Thoracic aorta (tissue), 2 donors: ENCODE measurements at regions not wholly inside any gene's neighbourhood (a gene's known extent, or its start where the extent isn't known, plus 50 kb on each side); places are given as distances from the start of the nearest gene placed in this dataset.

Experiments used
- ATAC-seq: fragments of 150-250 bp; one replicate; pipeline ENCODE4 v1.8.0; 2017; ENCODE audit warnings: low read depth; ENCODE audit not compliant: insufficient number of reproducible peaks, low FRiP score
- DNase-seq: peaks from one replicate; pipeline ENCODE4 v3.0.0-alpha.2; 2020; ENCODE audit warnings: low spot score
- H3K27ac ChIP-seq, 2 donors: fragments of 200-600 bp; sonication (generic); 1 replicate in 1 of 2; 2 replicates in 1 of 2; pipeline ENCODE4 v1.5.1; 2016; ENCODE audit warnings: mild to moderate bottlenecking in 2 of 2, moderate library complexity in 2 of 2
- H3K27me3 ChIP-seq: fragments of 200-600 bp; sonication (generic); replicated peaks from 2 replicates; pipeline ENCODE4 v1.6.0; 2016; ENCODE audit warnings: mild to moderate bottlenecking; ENCODE audit not compliant: insufficient read depth
- H3K36me3 ChIP-seq: fragments of 200-600 bp; sonication (generic); one replicate; pipeline ENCODE4 v1.5.1; 2016
- H3K4me1 ChIP-seq, 2 donors: fragments of 200-600 bp; sonication (generic); 1 replicate in 1 of 2; 2 replicates in 1 of 2; pipeline versions ENCODE4 v1.5.1 to v1.6.0; 2016; ENCODE audit warnings: low read depth in 2 of 2, mild to moderate bottlenecking in 1 of 2; ENCODE audit not compliant: control insufficient read depth in 1 of 2
- H3K4me3 ChIP-seq: fragments of 200-600 bp; sonication (generic); 2 replicates; pipeline ENCODE4 v1.5.1; 2016; ENCODE audit warnings: mild to moderate bottlenecking
- H3K9me3 ChIP-seq: fragments of 200-600 bp; sonication (generic); 2 replicates; pipeline ENCODE4 v1.5.1; 2016
- TF ChIP-seq, protein P1 (sequence below): fragments of 200-600 bp; sonication (generic); IDR thresholded peaks from one replicate; pipeline ENCODE4 v1.5.1; 2019; ENCODE audit warnings: antibody characterized with exemption

DNA sequence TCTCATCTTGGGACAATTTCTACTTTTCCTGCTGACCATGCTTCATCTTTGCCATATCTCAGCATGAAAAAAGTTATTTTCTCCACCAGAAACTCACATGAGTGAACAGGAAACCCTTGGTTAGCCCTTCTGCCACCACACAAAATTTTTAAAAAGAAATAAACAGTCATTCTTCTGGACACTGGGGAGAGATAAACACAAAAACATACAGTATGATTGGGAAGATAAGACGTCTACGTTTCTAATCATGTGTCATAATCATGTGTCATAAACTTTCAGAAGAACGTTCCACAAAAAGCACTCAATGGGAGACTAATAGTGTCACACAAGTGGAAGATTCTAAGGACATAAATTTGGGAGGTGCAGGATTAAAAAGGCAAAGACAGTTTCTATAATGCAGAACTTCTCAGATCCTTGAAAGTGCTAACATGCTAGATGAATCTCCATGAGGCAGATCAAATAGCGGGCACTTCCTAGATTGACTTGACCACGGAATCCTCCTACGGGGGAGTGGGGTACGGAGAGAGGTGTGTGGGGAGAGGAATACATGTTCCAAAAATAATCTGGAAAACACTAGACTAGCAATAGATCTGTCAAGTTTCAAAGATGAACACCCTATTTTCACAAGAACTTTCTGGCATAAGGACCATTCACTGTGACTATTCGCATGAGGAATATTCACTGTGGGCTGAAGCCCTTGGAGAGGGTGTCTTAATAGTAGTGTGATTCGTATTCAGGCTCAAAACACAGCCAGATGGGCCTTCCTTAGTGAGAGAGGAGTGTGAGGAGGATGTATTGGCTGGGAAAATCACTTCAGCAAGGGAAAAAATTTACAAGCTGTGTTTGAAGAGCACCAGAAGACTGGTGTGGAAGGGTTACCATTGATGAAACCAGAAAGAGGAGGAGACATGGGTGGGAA, 206.7 kb downstream of the SETD4 start:
- TF ChIP-seq, protein P1, sequence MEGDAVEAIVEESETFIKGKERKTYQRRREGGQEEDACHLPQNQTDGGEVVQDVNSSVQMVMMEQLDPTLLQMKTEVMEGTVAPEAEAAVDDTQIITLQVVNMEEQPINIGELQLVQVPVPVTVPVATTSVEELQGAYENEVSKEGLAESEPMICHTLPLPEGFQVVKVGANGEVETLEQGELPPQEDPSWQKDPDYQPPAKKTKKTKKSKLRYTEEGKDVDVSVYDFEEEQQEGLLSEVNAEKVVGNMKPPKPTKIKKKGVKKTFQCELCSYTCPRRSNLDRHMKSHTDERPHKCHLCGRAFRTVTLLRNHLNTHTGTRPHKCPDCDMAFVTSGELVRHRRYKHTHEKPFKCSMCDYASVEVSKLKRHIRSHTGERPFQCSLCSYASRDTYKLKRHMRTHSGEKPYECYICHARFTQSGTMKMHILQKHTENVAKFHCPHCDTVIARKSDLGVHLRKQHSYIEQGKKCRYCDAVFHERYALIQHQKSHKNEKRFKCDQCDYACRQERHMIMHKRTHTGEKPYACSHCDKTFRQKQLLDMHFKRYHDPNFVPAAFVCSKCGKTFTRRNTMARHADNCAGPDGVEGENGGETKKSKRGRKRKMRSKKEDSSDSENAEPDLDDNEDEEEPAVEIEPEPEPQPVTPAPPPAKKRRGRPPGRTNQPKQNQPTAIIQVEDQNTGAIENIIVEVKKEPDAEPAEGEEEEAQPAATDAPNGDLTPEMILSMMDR, result no peak
- H3K36me3 ChIP-seq, result no peaks in the 10 kb centered on the region
- ATAC-seq (no peak), DNase-seq (no peak)
- peaks cover 13 to 25% of the 10 kb centered on the region in 2 donors for H3K4me1 ChIP-seq
- H3K4me3 ChIP-seq, result no peak overlapping the region
- no peaks in the 10 kb centered on the region for H3K9me3 ChIP-seq
- no peak overlapping the region for H3K27ac ChIP-seq
- no peaks in the 10 kb centered on the region for H3K27me3 ChIP-seq

DNA sequence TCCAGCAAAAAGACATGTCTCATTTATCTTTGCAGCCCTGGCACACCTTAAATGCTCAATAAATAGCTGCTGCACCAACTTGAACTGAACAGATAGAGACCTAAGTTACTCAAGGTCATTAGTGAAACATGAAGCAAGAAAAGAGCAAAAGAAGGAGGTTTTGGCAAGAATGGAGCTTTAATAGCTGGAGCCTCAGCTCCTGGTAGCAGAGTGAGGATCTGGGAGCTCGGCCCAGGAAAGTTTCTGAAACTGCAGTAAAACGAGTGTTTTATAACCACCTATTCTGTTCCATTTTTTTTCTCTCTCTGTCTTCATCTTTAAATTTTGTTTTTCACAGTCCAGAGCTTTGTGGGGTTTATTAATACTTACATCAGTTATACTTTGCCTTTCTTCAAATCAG, 207.5 kb downstream of the SETD4 start:
- Histone ChIP-seq H3K4me3 (no peak overlapping the region), H3K36me3 (no peaks in the 10 kb centered on the region), H3K27me3 (no peaks in the 10 kb centered on the region), H3K4me1 (peaks cover 13 to 26% of the 10 kb centered on the region in 2 donors), H3K9me3 (no peaks in the 10 kb centered on the region), H3K27ac (no peak overlapping the region)
- ATAC-seq (no peak), DNase-seq (no peak)
- TF ChIP-seq, protein P1, result no peak

DNA sequence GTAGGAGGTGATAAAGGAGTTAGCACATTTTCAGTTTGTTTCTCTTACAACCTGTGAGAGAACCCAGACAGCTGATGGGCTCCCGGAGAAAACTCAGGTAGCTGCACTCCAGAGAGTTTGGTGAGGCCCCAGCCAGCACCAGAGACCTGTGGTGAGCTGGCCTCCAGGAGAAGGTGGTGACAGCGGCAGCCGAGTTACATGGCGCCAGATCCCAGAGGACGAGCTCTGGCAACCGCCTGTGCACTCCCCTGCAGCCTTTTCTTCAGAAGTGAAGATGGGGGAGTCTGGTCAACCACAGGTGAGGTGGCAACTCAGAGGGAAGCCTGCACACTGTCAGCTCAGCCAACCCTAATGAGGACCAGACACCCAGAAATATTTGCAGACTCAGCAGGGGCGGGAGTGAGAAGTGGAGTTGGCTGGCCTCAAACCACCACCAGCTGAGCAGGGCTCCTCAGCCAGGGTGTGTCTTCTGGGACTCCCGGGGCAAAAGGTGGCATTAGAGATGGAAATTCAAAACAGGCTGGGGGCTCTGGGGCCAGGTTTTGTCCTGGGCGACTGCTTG, 209.7 kb downstream of the SETD4 start:
- Histone ChIP-seq H3K4me1 (peaks cover 13 to 26% of the 10 kb centered on the region in 2 donors), H3K36me3 (no peaks in the 10 kb centered on the region), H3K27ac (peak overlapping the region; percentile 60 to 71), H3K4me3 (peak overlapping the region; percentile 64), H3K27me3 (no peaks in the 10 kb centered on the region), H3K9me3 (no peaks in the 10 kb centered on the region)
- ATAC-seq (no peak), DNase-seq (no peak)
- TF ChIP-seq, protein P1, result no peak

DNA sequence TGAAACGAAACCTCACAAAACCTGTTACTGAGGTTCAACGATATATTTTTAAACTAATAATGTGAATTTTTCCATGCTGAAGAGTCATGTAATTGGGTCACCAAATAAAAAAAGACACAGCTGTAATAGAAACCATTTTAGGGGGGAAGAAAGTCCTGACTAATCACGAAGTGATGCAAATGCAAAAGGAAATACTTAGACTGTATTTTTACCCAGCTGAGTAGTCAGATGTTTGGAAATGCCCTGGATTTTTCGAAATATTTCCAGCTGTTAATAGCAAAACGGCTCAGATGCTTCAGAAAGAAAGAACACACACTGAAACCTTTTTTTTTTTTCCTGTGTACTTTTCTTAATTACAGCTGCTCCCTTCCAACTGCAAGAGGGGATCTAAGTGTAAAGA, 210.3 kb downstream of the SETD4 start:
- Histone ChIP-seq H3K27ac (peak overlapping the region; percentile 60 to 71), H3K4me3 (peak overlapping the region; percentile 64), H3K36me3 (no peaks in the 10 kb centered on the region), H3K4me1 (peaks cover 13 to 26% of the 10 kb centered on the region in 2 donors), H3K27me3 (no peaks in the 10 kb centered on the region), H3K9me3 (no peaks in the 10 kb centered on the region)
- TF ChIP-seq, protein P1, result no peak
- no peak for DNase-seq
- peak; percentile 90 for ATAC-seq

DNA sequence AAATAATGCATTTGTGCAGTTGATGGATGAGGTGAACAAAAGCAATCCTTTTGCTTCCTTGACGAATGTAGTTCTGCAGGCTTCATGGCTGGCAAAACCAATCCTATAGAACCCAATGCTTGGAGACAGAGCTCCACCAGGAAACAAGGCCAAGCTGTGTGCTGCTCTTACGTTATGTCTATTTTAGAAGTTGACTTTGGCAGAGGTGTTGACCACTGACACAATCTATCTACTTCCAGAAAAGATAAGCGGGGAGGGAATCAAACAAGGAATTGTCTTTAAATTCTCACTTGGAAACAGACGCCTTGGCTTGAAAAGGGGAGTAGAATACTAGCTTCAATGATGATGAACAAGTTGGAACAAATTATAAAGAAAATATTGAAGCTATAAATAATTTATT, 211.2 kb downstream of the SETD4 start:
- TF ChIP-seq, protein P1, result no peak
- ATAC-seq (no peak), DNase-seq (no peak)
- H3K27me3 ChIP-seq, result no peaks in the 10 kb centered on the region
- peak overlapping the region; percentile 64 for H3K4me3 ChIP-seq
- no peaks in the 10 kb centered on the region for H3K9me3 ChIP-seq
- H3K36me3 ChIP-seq, result no peaks in the 10 kb centered on the region
- peaks cover 13 to 33% of the 10 kb centered on the region in 2 donors for H3K4me1 ChIP-seq
- H3K27ac ChIP-seq, result peak overlapping the region; percentile 3 to 71
